ENCODE measurements at regions not wholly inside any gene's neighbourhood (a gene's known extent, or its start where the extent isn't known, plus 50 kb on each side); places are given as distances from the start of the nearest gene placed in this dataset.

GRCh38 chr21:35521293-35521692 is 472.2 kb upstream of the RUNX1 start:
- Histone ChIP-seq H3K27ac (ENCODE audit: low read length) (no peak overlapping the region), H3K4me3 (ENCODE audit: low read depth in 2 of 2, low read length in 2 of 2) (no peak overlapping the region), H3K36me3 (ENCODE audit: control insufficient read depth, insufficient read depth, low read length) (no peaks in the 10 kb centered on the region), H3K27me3 (ENCODE audit: control insufficient read depth, insufficient read depth, low read length) (no peaks in the 10 kb centered on the region), H3K9me3 (ENCODE audit: control insufficient read depth, insufficient read depth, low read depth, low read length) (no peaks in the 10 kb centered on the region), H3K4me1 (ENCODE audit: control insufficient read depth, insufficient read depth, low read length) (no peaks in the 10 kb centered on the region)
- in situ Hi-C loops (cut with HindIII; ENCODE audit: low pct_unique_long_range_greater_than_20kb, low sequenced_read_pairs) (no loop called here), intact Hi-C loops (cut with micrococcal nuclease; ENCODE audit: unreplicated experiment) (no loop called here)
- no peak for DNase-seq (ENCODE audit: low read depth, low spot score)
- TF ChIP-seq REST (IDR thresholded peaks at IDR 0.05; ENCODE audit: insufficient read depth in 1 of 2, low read depth in 2 of 2, low read length in 1 of 2) (no peak), TCF7L2 (IDR thresholded peaks at IDR 0.05; ENCODE audit: low read depth, low read length) (no peak), POLR2AphosphoS5 (IDR thresholded peaks at IDR 0.05; ENCODE audit: low read depth, low read length) (no peak), SIN3A (IDR thresholded peaks at IDR 0.05; ENCODE audit: borderline replicate concordance, insufficient read depth, low read depth, low read length) (no peak), CTCF (IDR thresholded peaks at IDR 0.05) (no peak)
- CTCF ChIA-PET: no interaction called here
- POLR2A ChIA-PET: no interaction called here
- no peak for ATAC-seq
- BruUV-seq (replicated peaks): no TSS peak

- no peak for ATAC-seq
- H3K27me3 ChIP-seq (ENCODE audit: control insufficient read depth, insufficient read depth, low read length): no peaks in the 10 kb centered on the region
- intact Hi-C loops (cut with micrococcal nuclease; ENCODE audit: unreplicated experiment) (no loop called here), in situ Hi-C loops (cut with HindIII; ENCODE audit: low pct_unique_long_range_greater_than_20kb, low sequenced_read_pairs) (no loop called here)
- H3K4me3 ChIP-seq (ENCODE audit: low read depth in 2 of 2, low read length in 2 of 2): no peak overlapping the region
- no TSS peak for BruUV-seq (replicated peaks)
- no peak for DNase-seq (ENCODE audit: low read depth, low spot score)
- POLR2A ChIA-PET: no interaction called here
- TF ChIP-seq REST (IDR thresholded peaks at IDR 0.05; ENCODE audit: insufficient read depth in 1 of 2, low read depth in 2 of 2, low read length in 1 of 2) (no peak), TCF7L2 (IDR thresholded peaks at IDR 0.05; ENCODE audit: low read depth, low read length) (no peak), CTCF (IDR thresholded peaks at IDR 0.05) (no peak), POLR2AphosphoS5 (IDR thresholded peaks at IDR 0.05; ENCODE audit: low read depth, low read length) (no peak), SIN3A (IDR thresholded peaks at IDR 0.05; ENCODE audit: borderline replicate concordance, insufficient read depth, low read depth, low read length) (no peak)
- no peaks in the 10 kb centered on the region for H3K36me3 ChIP-seq (ENCODE audit: control insufficient read depth, insufficient read depth, low read length)
- no peak overlapping the region for H3K27ac ChIP-seq (ENCODE audit: low read length)
- no peaks in the 10 kb centered on the region for H3K9me3 ChIP-seq (ENCODE audit: control insufficient read depth, insufficient read depth, low read depth, low read length)
- CTCF ChIA-PET: no interaction called here
- no peaks in the 10 kb centered on the region for H3K4me1 ChIP-seq (ENCODE audit: control insufficient read depth, insufficient read depth, low read length)
Observed at GRCh38 chr21:35520856-35521255, 471.8 kb upstream of the RUNX1 start.
